Fibroblast of lung (primary cell): ENCODE measurements at regions not wholly inside any gene's neighbourhood (a gene's known extent, or its start where the extent isn't known, plus 50 kb on each side); places are given as distances from the start of the nearest gene placed in this dataset.

Source experiments
- CTCF ChIP-seq, 2 donors: IDR thresholded peaks in 1 of 2; conservative IDR thresholded peaks in 1 of 2; 1 replicate in 1 of 2; 2 replicates in 1 of 2; pipeline ENCODE4 v1.5.1; 2011 to 2012; ENCODE audit warnings: low read length in 2 of 2, control low read depth in 1 of 2, inconsistent platforms in 1 of 2, low read depth in 1 of 2, mild to moderate bottlenecking in 1 of 2
- EZH2 ChIP-seq: IDR thresholded peaks from 2 replicates; pipeline ENCODE4 v1.5.1; 2012; ENCODE audit warnings: low read length, control low read depth, mild to moderate bottlenecking; ENCODE audit errors: missing control alignments

- TF ChIP-seq CTCF (conservative IDR thresholded peaks at IDR 0.05 in 1 of 2, IDR thresholded peaks at IDR 0.05 in 1 of 2; ENCODE audit: low read depth in 1 of 2, low read length in 2 of 2) (no peak), EZH2 (no peak)
Observed at GRCh38 chr2:17322461-17322860, 195.8 kb downstream of the RAD51AP2 start.
